GM23248 (cell line): ENCODE measurements at regions not wholly inside any gene's neighbourhood (a gene's known extent, or its start where the extent isn't known, plus 50 kb on each side); places are given as distances from the start of the nearest gene placed in this dataset.
"Not testable (repeated sequence)": the region's sequence is repeated elsewhere in the genome, so short reads cannot be mapped to it uniquely, and the experiment has no call there.

Experiments
- DNase-seq: peaks from one replicate; pipeline ENCODE4 v3.0.0-alpha.2; 2015
- H2AFZ ChIP-seq: fragments of 200-600 bp; sonication (generic); 2 replicates; pipeline ENCODE4 v1.6.1; 2016; ENCODE audit warnings: antibody characterized with exemption
- H3F3A ChIP-seq: fragments of 200-600 bp; sonication (generic); 2 replicates; pipeline ENCODE4 v1.6.1; 2016; ENCODE audit warnings: mild to moderate bottlenecking, antibody characterized with exemption, mixed run types; ENCODE audit not compliant: insufficient read depth
- H3K27ac ChIP-seq: fragments of 200-600 bp; sonication (generic); 2 replicates; pipeline ENCODE4 v1.5.1; 2016; ENCODE audit warnings: mild to moderate bottlenecking
- H3K27me3 ChIP-seq: fragments of 200-600 bp; sonication (generic); replicated peaks from 2 replicates; pipeline ENCODE4 v1.6.1; 2016; ENCODE audit warnings: mild to moderate bottlenecking; ENCODE audit not compliant: insufficient read depth
- H3K36me3 ChIP-seq: fragments of 200-600 bp; sonication (generic); 2 replicates; pipeline ENCODE4 v1.6.1; 2016; ENCODE audit warnings: low read depth, mild to moderate bottlenecking
- H3K4me1 ChIP-seq: fragments of 200-600 bp; sonication (generic); 2 replicates; pipeline ENCODE4 v1.6.1; 2016; ENCODE audit warnings: mild to moderate bottlenecking; ENCODE audit not compliant: insufficient read depth
- H3K4me2 ChIP-seq: fragments of 200-600 bp; sonication (generic); one replicate; pipeline ENCODE4 v1.6.1; 2016; ENCODE audit warnings: mild to moderate bottlenecking; ENCODE audit not compliant: unreplicated experiment
- H3K4me3 ChIP-seq: fragments of 200-600 bp; sonication (generic); 2 replicates; pipeline ENCODE4 v1.5.1; 2016; ENCODE audit warnings: mild to moderate bottlenecking
- H3K79me2 ChIP-seq: fragments of 200-600 bp; sonication (generic); 2 replicates; pipeline ENCODE4 v1.6.1; 2016; ENCODE audit warnings: mild to moderate bottlenecking; ENCODE audit not compliant: insufficient read depth
- H3K9ac ChIP-seq: fragments of 200-600 bp; sonication (generic); 2 replicates; pipeline ENCODE4 v1.6.1; 2016; ENCODE audit warnings: mild to moderate bottlenecking
- H3K9me2 ChIP-seq: fragments of 200-600 bp; sonication (generic); 2 replicates; pipeline ENCODE4 v1.6.1; 2016; ENCODE audit warnings: mixed run types, mild to moderate bottlenecking, moderate library complexity; ENCODE audit not compliant: insufficient read depth
- H3K9me3 ChIP-seq: fragments of 200-600 bp; sonication (generic); one replicate; pipeline ENCODE4 v1.6.1; 2017; ENCODE audit warnings: low read depth
- H4K20me1 ChIP-seq: fragments of 200-600 bp; sonication (generic); 2 replicates; pipeline ENCODE4 v1.6.0; 2016; ENCODE audit not compliant: insufficient read depth
- EZH2 ChIP-seq: fragments of 200-600 bp; sonication (generic); IDR thresholded peaks from 2 replicates; pipeline ENCODE4 v1.6.1; 2018; ENCODE audit warnings: antibody characterized with exemption, mild to moderate bottlenecking; ENCODE audit not compliant: insufficient read depth, poor library complexity, severe bottlenecking
- EZH2phosphoT487 ChIP-seq: fragments of 200-600 bp; sonication (generic); IDR thresholded peaks from 2 replicates; pipeline ENCODE4 v1.6.1; 2018; ENCODE audit warnings: antibody characterized with exemption, moderate library complexity, mild to moderate bottlenecking, low read depth; ENCODE audit not compliant: insufficient read depth
- WGBS, 2 experiments: methylation state at CpG; one replicate each; pipeline ENCODE4 v1.1.6; 2015 to 2017; ENCODE audit warnings: low lambda C conversion rate in 2 of 2, low coverage in 1 of 2; ENCODE audit errors: missing lambda C conversion rate in 2 of 2; 5-methylcytosine and 5-hydroxymethylcytosine counted together
- in situ Hi-C: fragments of 300-500 bp; cut with MboI; formaldehyde crosslinking; loops from 2 replicates; pipeline ENCODE4 v1.15.0; 2020

DNA sequence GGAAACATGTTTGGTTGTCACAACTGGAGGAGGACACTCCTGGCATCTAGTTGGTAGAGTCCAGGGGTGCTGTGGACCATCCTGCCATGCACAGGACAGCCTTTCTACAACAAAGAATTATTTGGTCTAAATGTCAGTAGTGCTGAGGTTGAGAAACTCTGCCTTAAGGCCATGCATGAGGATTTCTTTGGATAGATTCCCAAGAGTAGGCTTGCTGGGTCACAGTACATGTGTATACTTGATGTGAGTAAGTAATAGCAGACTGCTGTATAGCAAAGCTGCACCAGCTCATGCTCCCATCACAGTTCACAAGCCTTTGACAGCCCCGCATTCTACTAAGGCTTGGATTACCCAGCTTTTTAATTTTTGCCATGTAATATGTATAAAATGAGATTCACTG lies 151.3 kb downstream of the MFSD1 start:
- Histone ChIP-seq H3K27me3 (no peaks in the 10 kb centered on the region; the same call in 1 of the 2 replicates), H3K9ac (no peak overlapping the region), H3K9me2 (no peaks in the 10 kb centered on the region), H4K20me1 (no peaks in the 10 kb centered on the region), H3F3A (no peaks in the 10 kb centered on the region), H3K4me1 (no peaks in the 10 kb centered on the region), H3K4me2 (no peak overlapping the region), H3K79me2 (no peaks in the 10 kb centered on the region), H3K4me3 (no peak overlapping the region), H3K27ac (no peak overlapping the region), H3K36me3 (no peaks in the 10 kb centered on the region), H3K9me3 (no peaks in the 10 kb centered on the region), H2AFZ (no peak overlapping the region)
- TF ChIP-seq EZH2phosphoT487 (no peak), EZH2 (no peak)
- in situ Hi-C loops = no loop called here
- peak; percentile 28 for DNase-seq
- WGBS, 2 experiments = 47 to 48% methylated on average over 1 of the region's 1 CpG

DNA sequence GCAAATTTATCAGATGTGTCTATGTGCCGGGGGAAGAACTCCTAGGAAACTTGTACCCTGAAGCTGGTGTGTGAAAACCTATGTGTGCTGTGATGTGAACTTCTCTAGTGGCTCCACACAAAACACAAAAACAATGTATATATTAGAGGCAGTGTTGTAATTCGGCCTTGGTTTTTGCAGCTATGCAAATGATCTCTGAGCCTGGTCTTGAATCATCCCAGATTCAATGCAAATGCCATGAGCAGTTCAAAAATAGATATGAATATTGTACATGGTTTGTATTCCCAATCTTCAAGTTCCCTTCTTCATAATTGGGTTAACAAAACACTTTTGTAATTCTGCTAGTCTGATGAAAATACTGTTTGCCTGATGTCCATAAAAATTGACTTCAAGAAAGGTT lies 152.6 kb downstream of the MFSD1 start:
- Histone ChIP-seq H2AFZ (no peak overlapping the region), H4K20me1 (no peaks in the 10 kb centered on the region), H3K27ac (no peak overlapping the region), H3K27me3 (no peaks in the 10 kb centered on the region; the same call in 1 of the 2 replicates), H3K79me2 (no peaks in the 10 kb centered on the region), H3K9me2 (no peaks in the 10 kb centered on the region), H3K4me2 (no peak overlapping the region), H3K36me3 (no peaks in the 10 kb centered on the region), H3K4me1 (no peaks in the 10 kb centered on the region), H3K9me3 (no peaks in the 10 kb centered on the region), H3F3A (no peaks in the 10 kb centered on the region), H3K4me3 (no peak overlapping the region), H3K9ac (no peak overlapping the region)
- no peak for DNase-seq
- WGBS, 2 experiments = 60 to 62% methylated on average over 2 of the region's 2 CpGs
- in situ Hi-C loops = no loop called here
- no peak for TF ChIP-seq EZH2phosphoT487
- no peak for TF ChIP-seq EZH2

DNA sequence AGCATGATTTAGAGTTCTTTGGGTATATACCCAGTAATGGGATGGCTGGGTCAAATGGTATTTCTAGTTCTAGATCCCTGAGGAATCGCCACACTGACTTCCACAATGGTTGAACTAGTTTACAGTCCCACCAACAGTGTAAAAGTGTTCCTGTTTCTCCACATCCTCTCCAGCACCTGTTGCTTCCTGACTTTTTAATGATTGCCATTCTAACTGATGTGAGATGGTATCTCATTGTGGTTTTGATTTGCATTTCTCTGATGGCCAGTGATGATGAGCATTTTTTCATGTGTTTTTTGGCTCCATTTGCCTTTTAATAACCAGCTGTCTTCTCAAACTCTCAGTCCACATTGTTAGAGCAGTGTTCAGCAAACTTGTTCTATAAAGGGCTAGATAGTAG lies 155.9 kb downstream of the MFSD1 start:
- H3F3A ChIP-seq, H3K27me3 ChIP-seq, H4K20me1 ChIP-seq, H3K27ac ChIP-seq, H3K4me3 ChIP-seq, H3K36me3 ChIP-seq, H3K4me2 ChIP-seq, H3K9me2 ChIP-seq, H3K9ac ChIP-seq, H3K4me1 ChIP-seq, H3K79me2 ChIP-seq, H2AFZ ChIP-seq, in situ Hi-C loops, DNase-seq, H3K9me3 ChIP-seq: not testable (repeated sequence)
- WGBS, 2 experiments = no CpG with 5 or more reads among the region's 1 CpG

DNA sequence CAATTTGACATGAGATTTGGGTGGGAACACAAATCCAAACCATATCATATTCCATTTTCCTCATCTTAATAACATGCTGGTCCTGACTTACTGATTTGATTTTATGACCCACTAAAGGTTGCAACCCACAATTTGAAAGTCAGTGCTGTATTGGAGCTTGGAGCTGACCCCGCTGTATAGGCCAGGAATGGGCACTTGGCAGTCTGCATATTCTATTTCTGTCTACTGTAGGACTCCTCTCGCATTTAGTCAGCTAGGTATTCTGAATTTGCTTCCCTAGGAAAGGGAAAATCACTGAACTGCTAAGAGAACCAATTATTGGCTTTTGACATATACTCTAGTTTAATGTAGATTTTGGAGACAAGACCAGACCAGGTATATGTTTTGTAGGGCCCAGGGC lies 157.0 kb downstream of the MFSD1 start:
- H3K4me1 ChIP-seq = no peaks in the 10 kb centered on the region
- H3K79me2 ChIP-seq = no peaks in the 10 kb centered on the region
- 68 to 76% methylated on average over 2 of the region's 2 CpGs for WGBS, 2 experiments
- H3K9ac ChIP-seq = no peak overlapping the region
- H4K20me1 ChIP-seq = no peaks in the 10 kb centered on the region
- H2AFZ ChIP-seq = no peak overlapping the region
- H3K9me2 ChIP-seq = no peaks in the 10 kb centered on the region
- H3K36me3 ChIP-seq = no peaks in the 10 kb centered on the region
- TF ChIP-seq EZH2phosphoT487 = no peak
- no peak for TF ChIP-seq EZH2
- H3K4me2 ChIP-seq = no peak overlapping the region
- no peaks in the 10 kb centered on the region for H3K9me3 ChIP-seq
- in situ Hi-C loops = no loop called here
- H3F3A ChIP-seq = no peaks in the 10 kb centered on the region
- DNase-seq = no peak
- H3K27ac ChIP-seq = no peak overlapping the region
- no peak overlapping the region for H3K4me3 ChIP-seq
- peaks cover 3% of the 10 kb centered on the region; the same call in 1 of the 2 replicates for H3K27me3 ChIP-seq

DNA sequence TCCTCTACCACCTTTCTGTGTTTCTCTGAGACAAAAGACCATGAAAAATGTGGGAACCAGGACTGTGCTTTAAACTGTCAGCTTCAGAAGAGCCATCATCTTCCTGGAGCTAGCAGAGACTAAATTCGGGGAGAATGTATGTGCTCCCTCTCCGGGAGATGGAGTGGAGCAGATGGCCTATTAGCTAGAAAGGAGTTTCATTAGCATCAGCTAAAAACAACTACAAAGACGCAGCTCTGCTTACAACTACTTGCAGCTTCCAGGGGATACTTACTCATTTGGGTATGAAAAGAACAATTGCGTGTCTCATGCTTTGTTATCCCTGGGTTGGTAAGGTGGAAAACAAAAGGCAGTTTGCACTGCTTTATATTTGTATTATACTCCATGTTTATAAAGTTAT lies 159.6 kb downstream of the MFSD1 start:
- H3K4me1 ChIP-seq = no peaks in the 10 kb centered on the region
- no peaks in the 10 kb centered on the region for H3F3A ChIP-seq
- no peaks in the 10 kb centered on the region for H3K9me3 ChIP-seq
- WGBS, 2 experiments = 14 to 16% methylated on average over 4 of the region's 4 CpGs
- H2AFZ ChIP-seq = no peak overlapping the region
- no peak for DNase-seq
- in situ Hi-C loops = no loop called here
- no peak overlapping the region for H3K4me3 ChIP-seq
- H3K27ac ChIP-seq = no peak overlapping the region
- no peak overlapping the region for H3K9ac ChIP-seq
- H3K9me2 ChIP-seq = no peaks in the 10 kb centered on the region
- H3K36me3 ChIP-seq = no peaks in the 10 kb centered on the region
- H4K20me1 ChIP-seq = no peaks in the 10 kb centered on the region
- no peak for TF ChIP-seq EZH2phosphoT487
- no peak for TF ChIP-seq EZH2
- H3K4me2 ChIP-seq = no peak overlapping the region
- H3K27me3 ChIP-seq = peaks cover 3% of the 10 kb centered on the region; the same call in 1 of the 2 replicates
- H3K79me2 ChIP-seq = no peaks in the 10 kb centered on the region
